ENCODE measurements at regions not wholly inside any gene's neighbourhood (a gene's known extent, or its start where the extent isn't known, plus 50 kb on each side); places are given as distances from the start of the nearest gene placed in this dataset.

DNA sequence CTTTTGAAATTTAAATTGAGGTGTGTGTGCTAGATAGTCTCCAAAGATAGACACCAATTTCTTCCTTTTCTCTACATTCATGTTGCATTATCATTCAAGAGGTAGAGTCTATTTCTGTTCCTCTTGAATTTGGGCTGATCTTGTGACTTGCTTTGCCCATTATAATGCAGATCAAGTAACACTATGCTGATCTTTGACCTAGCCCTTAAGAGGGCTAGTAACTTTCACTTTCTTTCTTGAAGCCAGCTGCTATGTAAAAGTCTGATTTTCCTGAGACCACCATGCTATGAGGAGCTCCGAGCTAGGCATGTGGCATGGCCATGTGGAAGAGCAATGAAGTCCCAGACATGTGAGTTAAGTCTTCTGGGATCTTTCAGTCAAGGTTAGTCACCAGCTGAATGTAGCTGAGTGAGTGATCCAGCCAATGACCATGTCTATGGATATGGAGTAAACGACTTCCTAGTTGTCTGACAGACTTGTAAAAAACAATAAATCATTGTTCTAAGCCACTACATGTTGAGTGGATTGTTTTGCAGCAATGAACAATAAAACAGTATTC lies 189.4 kb upstream of the CWC22 start:
- TF ChIP-seq, protein P1, sequence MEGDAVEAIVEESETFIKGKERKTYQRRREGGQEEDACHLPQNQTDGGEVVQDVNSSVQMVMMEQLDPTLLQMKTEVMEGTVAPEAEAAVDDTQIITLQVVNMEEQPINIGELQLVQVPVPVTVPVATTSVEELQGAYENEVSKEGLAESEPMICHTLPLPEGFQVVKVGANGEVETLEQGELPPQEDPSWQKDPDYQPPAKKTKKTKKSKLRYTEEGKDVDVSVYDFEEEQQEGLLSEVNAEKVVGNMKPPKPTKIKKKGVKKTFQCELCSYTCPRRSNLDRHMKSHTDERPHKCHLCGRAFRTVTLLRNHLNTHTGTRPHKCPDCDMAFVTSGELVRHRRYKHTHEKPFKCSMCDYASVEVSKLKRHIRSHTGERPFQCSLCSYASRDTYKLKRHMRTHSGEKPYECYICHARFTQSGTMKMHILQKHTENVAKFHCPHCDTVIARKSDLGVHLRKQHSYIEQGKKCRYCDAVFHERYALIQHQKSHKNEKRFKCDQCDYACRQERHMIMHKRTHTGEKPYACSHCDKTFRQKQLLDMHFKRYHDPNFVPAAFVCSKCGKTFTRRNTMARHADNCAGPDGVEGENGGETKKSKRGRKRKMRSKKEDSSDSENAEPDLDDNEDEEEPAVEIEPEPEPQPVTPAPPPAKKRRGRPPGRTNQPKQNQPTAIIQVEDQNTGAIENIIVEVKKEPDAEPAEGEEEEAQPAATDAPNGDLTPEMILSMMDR (conservative IDR thresholded peaks at IDR 0.05; ENCODE audit: low read depth, low read length) = no peak
- TF ChIP-seq EZH2 (IDR thresholded peaks at IDR 0.05; ENCODE audit: low read length, unreplicated experiment) = no peak
- TF ChIP-seq EZH2phosphoT487 (IDR thresholded peaks at IDR 0.05; ENCODE audit: borderline replicate concordance, low read length) = no peak
